ENCODE measurements at regions not wholly inside any gene's neighbourhood (a gene's known extent, or its start where the extent isn't known, plus 50 kb on each side); places are given as distances from the start of the nearest gene placed in this dataset.

DNA sequence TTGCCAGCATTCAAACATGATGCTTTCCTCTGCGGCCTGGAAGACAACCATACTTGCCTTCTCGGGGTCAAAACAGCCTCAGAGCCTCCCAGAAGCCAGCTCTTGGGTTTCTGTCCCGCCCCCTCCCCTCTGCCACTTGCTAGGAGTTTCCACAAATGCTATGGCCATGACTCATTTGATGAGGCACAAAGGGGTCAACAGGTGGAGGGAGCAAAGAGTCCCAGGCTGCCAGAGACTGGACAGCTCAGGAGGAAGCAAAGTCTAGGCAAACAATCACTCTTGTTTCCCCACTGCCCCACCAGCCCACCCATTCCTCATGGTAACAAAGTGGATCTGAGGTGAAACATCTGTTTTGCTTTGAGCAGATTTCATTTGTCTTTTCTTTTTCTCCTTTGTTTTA, 551.1 kb downstream of the TNS1 start:
- CTCF ChIA-PET = interaction anchor here (1.0 to 1.4 kb wide), 5 partner anchors 13 to 305 kb away, joined by 3 to 4 read pairs (median 3); no protein-coding TSS in a partner anchor
- no peak for DNase-seq (ENCODE audit: low read depth)
- Histone ChIP-seq H3K4me3 (ENCODE audit: low read depth, low read length) (no peak overlapping the region), H3K27me3 (ENCODE audit: control insufficient read depth, insufficient read depth, low read length) (no peaks in the 10 kb centered on the region), H3K36me3 (ENCODE audit: control insufficient read depth, insufficient read depth, low read length) (no peaks in the 10 kb centered on the region)
- POLR2A ChIA-PET = no interaction called here
- TF ChIP-seq, protein P1, sequence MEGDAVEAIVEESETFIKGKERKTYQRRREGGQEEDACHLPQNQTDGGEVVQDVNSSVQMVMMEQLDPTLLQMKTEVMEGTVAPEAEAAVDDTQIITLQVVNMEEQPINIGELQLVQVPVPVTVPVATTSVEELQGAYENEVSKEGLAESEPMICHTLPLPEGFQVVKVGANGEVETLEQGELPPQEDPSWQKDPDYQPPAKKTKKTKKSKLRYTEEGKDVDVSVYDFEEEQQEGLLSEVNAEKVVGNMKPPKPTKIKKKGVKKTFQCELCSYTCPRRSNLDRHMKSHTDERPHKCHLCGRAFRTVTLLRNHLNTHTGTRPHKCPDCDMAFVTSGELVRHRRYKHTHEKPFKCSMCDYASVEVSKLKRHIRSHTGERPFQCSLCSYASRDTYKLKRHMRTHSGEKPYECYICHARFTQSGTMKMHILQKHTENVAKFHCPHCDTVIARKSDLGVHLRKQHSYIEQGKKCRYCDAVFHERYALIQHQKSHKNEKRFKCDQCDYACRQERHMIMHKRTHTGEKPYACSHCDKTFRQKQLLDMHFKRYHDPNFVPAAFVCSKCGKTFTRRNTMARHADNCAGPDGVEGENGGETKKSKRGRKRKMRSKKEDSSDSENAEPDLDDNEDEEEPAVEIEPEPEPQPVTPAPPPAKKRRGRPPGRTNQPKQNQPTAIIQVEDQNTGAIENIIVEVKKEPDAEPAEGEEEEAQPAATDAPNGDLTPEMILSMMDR (IDR thresholded peaks at IDR 0.05; ENCODE audit: insufficient read depth, low read depth, low read length) = no peak

DNA sequence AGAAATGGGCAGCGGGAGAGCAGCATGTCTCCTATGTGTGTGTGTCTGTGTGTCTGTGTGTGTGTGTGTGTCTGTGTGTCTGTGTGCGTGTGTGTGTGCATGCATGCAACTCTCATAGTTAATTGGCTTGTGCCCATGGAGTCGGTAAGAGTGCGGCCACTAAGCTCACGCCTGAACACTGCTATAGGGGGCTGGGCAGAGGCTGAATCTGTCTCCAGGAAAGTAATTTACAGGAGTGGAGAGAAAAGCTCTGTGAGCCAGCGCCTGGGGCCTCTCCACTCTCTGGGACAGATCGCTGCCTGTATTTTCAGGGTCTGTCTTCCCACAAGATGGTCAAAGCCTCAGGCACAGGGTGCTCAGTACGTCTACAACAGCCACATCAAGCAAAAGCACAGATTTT, 553.4 kb downstream of the TNS1 start:
- TF ChIP-seq, protein P1 (IDR thresholded peaks at IDR 0.05; ENCODE audit: insufficient read depth, low read depth, low read length) = no peak
- no peak for DNase-seq (ENCODE audit: low read depth)
- ChIA-PET CTCF (interaction anchor here (1.4 kb wide), 1 partner anchor 10 kb away, joined by 3 read pairs; no protein-coding TSS in a partner anchor), POLR2A (no interaction called here)
- no peak overlapping the region for H3K4me3 ChIP-seq (ENCODE audit: low read depth, low read length)
- H3K27me3 ChIP-seq (ENCODE audit: control insufficient read depth, insufficient read depth, low read length) = no peaks in the 10 kb centered on the region
- H3K36me3 ChIP-seq (ENCODE audit: control insufficient read depth, insufficient read depth, low read length) = no peaks in the 10 kb centered on the region

DNA sequence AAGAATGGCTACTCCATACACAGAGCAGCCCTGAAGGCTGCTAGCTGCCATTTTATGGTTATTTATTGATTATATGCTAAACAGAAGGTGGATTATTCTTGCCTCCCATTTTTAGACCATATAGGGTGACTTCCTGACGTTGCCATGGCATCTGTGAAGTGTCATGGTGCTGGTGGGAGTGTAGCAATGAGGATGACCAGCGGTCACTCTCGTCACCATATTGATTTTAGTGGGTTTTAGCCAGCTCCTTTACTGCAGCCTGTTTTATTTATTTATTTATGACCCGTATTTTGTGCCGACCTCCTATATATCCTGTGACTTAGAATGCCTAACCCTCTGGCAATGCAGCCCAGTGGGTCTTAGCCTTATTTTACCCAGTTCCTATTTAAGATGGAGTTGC, 553.9 kb downstream of the TNS1 start:
- H3K36me3 ChIP-seq (ENCODE audit: control insufficient read depth, insufficient read depth, low read length) = no peaks in the 10 kb centered on the region
- TF ChIP-seq, protein P1 (IDR thresholded peaks at IDR 0.05; ENCODE audit: insufficient read depth, low read depth, low read length) = no peak
- no peak overlapping the region for H3K4me3 ChIP-seq (ENCODE audit: low read depth, low read length)
- no peaks in the 10 kb centered on the region for H3K27me3 ChIP-seq (ENCODE audit: control insufficient read depth, insufficient read depth, low read length)
- CTCF ChIA-PET = interaction anchor here (0.6 to 1.4 kb wide), 2 partner anchors 9 to 426 kb away, joined by 3 read pairs; no protein-coding TSS in a partner anchor
- POLR2A ChIA-PET = no interaction called here
- DNase-seq (ENCODE audit: low read depth) = no peak

DNA sequence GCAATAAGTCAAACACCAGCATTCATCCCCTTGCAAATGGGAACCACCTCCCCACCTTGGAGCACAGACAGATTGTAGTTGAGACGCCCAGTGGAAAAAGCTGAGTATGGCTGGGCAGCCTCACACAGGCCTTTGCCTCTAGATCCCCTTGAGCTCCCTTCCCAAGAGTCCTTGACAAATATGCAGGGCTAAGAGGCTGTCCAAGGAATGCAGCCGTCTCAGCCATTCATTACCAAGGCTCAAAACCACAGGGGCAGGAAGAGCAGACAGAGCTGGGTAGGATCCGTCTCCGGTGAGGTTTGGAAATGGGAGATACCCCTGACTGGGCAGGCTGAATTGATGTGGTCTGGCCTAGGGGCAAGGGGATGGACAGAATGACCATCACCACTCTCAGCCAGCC, 557.1 kb downstream of the TNS1 start:
- H3K27me3 ChIP-seq (ENCODE audit: control insufficient read depth, insufficient read depth, low read length) = no peaks in the 10 kb centered on the region
- no peak overlapping the region for H3K4me3 ChIP-seq (ENCODE audit: low read depth, low read length)
- TF ChIP-seq, protein P1 (IDR thresholded peaks at IDR 0.05; ENCODE audit: insufficient read depth, low read depth, low read length) = no peak
- no peak for DNase-seq (ENCODE audit: low read depth)
- CTCF ChIA-PET = interaction anchor here (1.2 kb wide), 1 partner anchor 10 kb away, joined by 3 read pairs; no protein-coding TSS in a partner anchor
- POLR2A ChIA-PET = no interaction called here
- H3K36me3 ChIP-seq (ENCODE audit: control insufficient read depth, insufficient read depth, low read length) = no peaks in the 10 kb centered on the region

DNA sequence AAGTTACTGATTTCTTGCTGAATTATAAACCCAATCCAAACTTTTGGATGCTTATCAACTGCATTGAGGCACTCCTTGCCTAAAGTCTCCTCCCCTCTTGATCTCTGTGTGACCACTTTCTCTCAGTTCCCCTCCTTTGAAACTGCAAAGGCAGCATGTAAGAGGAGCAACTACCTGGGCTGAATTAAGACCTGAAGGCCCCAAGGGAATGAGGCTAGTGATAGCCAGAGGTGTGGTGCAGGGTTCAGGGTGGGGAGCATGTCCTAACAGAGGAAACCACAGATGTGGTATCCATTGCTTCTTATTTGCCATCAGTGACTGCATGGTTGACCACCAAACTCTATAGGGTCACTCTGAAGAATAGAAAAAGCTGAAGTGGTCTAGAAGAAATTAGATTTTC, 557.9 kb downstream of the TNS1 start:
- H3K27me3 ChIP-seq (ENCODE audit: control insufficient read depth, insufficient read depth, low read length) = no peaks in the 10 kb centered on the region
- no peaks in the 10 kb centered on the region for H3K36me3 ChIP-seq (ENCODE audit: control insufficient read depth, insufficient read depth, low read length)
- no peak overlapping the region for H3K4me3 ChIP-seq (ENCODE audit: low read depth, low read length)
- DNase-seq (ENCODE audit: low read depth) = no peak
- CTCF ChIA-PET = interaction anchor here (1.2 to 1.3 kb wide), 2 partner anchors 10 to 11 kb away, joined by 3 read pairs; no protein-coding TSS in a partner anchor
- TF ChIP-seq, protein P1 (IDR thresholded peaks at IDR 0.05; ENCODE audit: insufficient read depth, low read depth, low read length) = no peak
- POLR2A ChIA-PET = no interaction called here

All from BJ (cell line).